Psoas muscle (tissue), 7 donors: ENCODE measurements at regions not wholly inside any gene's neighbourhood (a gene's known extent, or its start where the extent isn't known, plus 50 kb on each side); places are given as distances from the start of the nearest gene placed in this dataset.

Experiments
- ATAC-seq, 4 donors: fragments of 200-7000 bp; cut with Tn5 transposase; one replicate each; pipeline ENCODE4 v1.9.1; 2020; ENCODE audit warnings: moderate library complexity in 3 of 4, mild to moderate bottlenecking in 2 of 4
- DNase-seq, 2 donors: peaks; one replicate each; pipeline ENCODE4 v3.0.0-alpha.2; 2020
- H3K27ac ChIP-seq: fragments of 200-600 bp; one replicate; pipeline ENCODE4 v1.8.0; 2022
- H3K27me3 ChIP-seq, 3 donors: fragments of 200-600 bp in 1 of 3; one replicate each; pipeline versions ENCODE4 v1.6.1 to v1.8.0; 2013 to 2022; ENCODE audit warnings: low read length in 2 of 3, mild to moderate bottlenecking in 2 of 3, moderate library complexity in 1 of 3; ENCODE audit not compliant: insufficient read depth in 3 of 3
- H3K36me3 ChIP-seq, 2 donors: fragments of 200-600 bp in 1 of 2; one replicate each; pipeline versions ENCODE4 v1.6.1 to v1.8.0; 2013 to 2022; ENCODE audit warnings: low read depth in 1 of 2, mild to moderate bottlenecking in 1 of 2, moderate library complexity in 1 of 2; ENCODE audit not compliant: insufficient read depth in 1 of 2
- H3K4me1 ChIP-seq: fragments of 200-600 bp; one replicate; pipeline ENCODE4 v1.8.0; 2022
- H3K4me3 ChIP-seq: fragments of 200-600 bp; one replicate; pipeline ENCODE4 v1.8.0; 2022; ENCODE audit warnings: mild to moderate bottlenecking
- H3K9me3 ChIP-seq: fragments of 200-600 bp; one replicate; pipeline ENCODE4 v1.8.0; 2022
- CTCF ChIP-seq: fragments of 200-600 bp; IDR thresholded peaks from one replicate; pipeline ENCODE4 v1.8.0; 2022; ENCODE audit warnings: antibody characterized with exemption
- WGBS, 3 donors: extraction: QIAGEN DNeasy Blood & Tissue Kit; methylation state at CpG; one replicate each; pipeline versions ENCODE4 v1.1.6 to v1.1.7; 2013; 5-methylcytosine and 5-hydroxymethylcytosine counted together
- intact Hi-C, 2 donors: fragments of 100-400 bp; cut with DNase I; formaldehyde crosslinking; loops; one replicate each; pipeline versions ENCODE4 v1.11.0 to v1.14.2; 2022
- donor health status: healthy with polysubstance abuse.
- donor health status: DM: no; HTN: no; CAD: no; lungs with moderate emphysema.
- donor health status: Bipolar disorder and iron deficiency.
- donor health status: healthy.
- donor health status: DM: yes; HTN: yes; CAD: no.
- donor health status: DM: no; HTN: no; CAD: no.
- donor health status: DM: yes; HTN: yes; CAD: no.

DNA sequence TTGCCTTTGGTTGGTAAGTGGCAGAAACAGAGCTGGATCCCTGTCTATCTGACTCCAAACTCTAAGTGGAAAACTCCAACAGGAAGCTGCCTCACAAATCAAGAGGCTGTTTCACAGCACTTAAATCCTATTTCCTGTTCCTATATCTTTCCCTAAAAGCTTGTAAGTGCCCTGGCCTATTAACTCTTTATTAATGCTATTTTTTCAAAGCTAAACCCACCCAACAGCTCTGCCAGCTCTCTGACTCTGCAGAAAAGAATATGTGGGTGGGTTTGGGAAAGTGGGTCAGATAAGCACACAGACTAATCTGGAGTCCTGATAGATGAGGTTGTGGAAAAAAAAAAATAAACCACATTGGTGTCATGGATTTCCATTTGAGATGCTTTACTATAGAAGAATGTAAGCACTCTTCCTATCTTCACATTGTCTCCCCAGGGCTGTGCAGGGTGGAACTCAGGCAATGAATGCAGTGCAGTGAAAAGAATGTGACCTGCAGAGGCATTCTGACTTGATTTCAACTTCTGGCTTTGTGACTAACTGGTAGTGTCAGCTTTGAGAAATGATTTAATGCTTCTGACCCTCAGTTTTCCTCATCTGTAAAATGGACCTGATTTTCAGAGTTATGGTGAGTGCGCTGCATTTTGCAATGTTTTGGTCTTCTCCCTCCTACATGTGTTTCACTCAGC is 125.6 kb downstream of the AASDHPPT start:
- H3K4me1 ChIP-seq, result no peaks in the 10 kb centered on the region
- no peak for TF ChIP-seq CTCF
- no peaks in the 10 kb centered on the region for H3K9me3 ChIP-seq
- 94 to 100% (median 94%) methylated on average over 1 of the region's 1 CpG for WGBS, 3 donors
- no peak overlapping the region for H3K27ac ChIP-seq
- H3K27me3 ChIP-seq, result no peaks in the 10 kb centered on the region
- ATAC-seq (no peak), DNase-seq (no peak)
- no peak overlapping the region for H3K4me3 ChIP-seq
- intact Hi-C loops, result no loop called here
- no peaks in the 10 kb centered on the region for H3K36me3 ChIP-seq

DNA sequence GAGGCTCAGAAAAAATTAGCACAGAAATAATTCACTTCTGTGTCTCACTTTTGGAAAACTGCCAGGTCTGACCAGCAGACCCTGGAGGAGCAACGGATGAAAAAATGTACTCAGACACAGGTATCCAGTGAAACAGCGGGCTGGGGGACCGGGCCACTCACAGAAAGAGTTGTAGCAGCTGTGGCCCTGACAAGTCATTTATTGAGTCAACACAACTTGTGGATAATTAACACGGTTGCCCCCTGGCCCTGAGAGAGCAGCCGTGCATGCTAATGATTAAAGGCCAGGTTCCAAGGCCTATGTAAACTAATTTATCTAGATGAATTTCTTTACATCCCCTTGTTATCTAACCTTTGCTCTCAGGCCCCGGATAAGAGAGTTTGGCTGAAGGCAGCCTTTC is 131.3 kb downstream of the AASDHPPT start:
- Histone ChIP-seq H3K36me3 (no peaks in the 10 kb centered on the region), H3K4me3 (no peak overlapping the region), H3K4me1 (no peaks in the 10 kb centered on the region), H3K9me3 (no peaks in the 10 kb centered on the region), H3K27me3 (no peaks in the 10 kb centered on the region), H3K27ac (no peak overlapping the region)
- intact Hi-C loops, result no loop called here
- DNase-seq (no peak), ATAC-seq (no peak)
- 44 to 48% (median 44%) methylated on average over 6 of the region's 6 CpGs for WGBS, 3 donors
- TF ChIP-seq CTCF, result no peak

DNA sequence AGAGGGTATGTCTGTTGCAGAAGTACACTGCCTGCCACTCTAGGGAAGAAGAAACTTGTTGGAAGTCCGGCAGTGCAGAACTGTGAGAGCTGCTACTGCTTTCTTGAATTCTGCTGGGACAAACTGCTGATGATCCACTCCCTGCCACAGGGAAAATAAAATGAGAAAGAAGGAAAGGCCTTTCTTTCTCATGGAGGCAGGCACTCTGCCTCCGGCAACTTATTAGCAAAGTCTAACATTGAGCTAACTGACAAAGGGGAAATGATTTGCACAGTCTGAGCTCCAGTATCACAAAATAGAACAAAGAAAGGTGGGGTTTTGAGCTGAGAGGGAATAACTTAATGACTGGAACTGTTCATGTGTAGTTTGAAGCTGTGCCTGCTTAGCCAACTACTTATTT is 134.6 kb downstream of the AASDHPPT start:
- ATAC-seq (no peak), DNase-seq (no peak)
- intact Hi-C loops, result no loop called here
- no peak overlapping the region for H3K27ac ChIP-seq
- WGBS, 3 donors, result 77 to 87% (median 80%) methylated on average over 2 of the region's 2 CpGs
- no peaks in the 10 kb centered on the region for H3K36me3 ChIP-seq
- H3K9me3 ChIP-seq, result no peaks in the 10 kb centered on the region
- no peak overlapping the region for H3K4me3 ChIP-seq
- H3K4me1 ChIP-seq, result no peaks in the 10 kb centered on the region
- no peak for TF ChIP-seq CTCF
- H3K27me3 ChIP-seq, result no peaks in the 10 kb centered on the region

DNA sequence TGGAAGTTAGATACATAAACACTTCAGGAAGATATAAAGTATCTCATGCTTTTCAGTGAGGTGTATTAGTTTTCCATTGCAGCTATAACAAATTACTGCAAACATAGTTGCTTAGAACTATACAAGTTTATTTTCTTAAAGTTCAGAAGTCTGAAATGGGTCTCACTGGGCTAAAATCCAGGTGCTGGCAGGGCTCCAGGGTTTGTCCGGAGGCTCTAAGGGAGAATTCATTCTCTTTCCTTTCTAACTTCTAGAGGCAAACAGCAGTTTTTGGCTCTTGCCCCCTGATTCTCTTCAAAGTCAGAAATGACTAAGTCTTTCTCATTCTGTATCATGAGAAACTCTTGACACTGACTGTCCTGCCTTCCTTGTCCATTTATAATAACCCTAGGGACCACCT is 138.8 kb downstream of the AASDHPPT start:
- Histone ChIP-seq H3K9me3 (no peaks in the 10 kb centered on the region), H3K4me1 (no peaks in the 10 kb centered on the region), H3K27ac (no peak overlapping the region), H3K4me3 (no peak overlapping the region), H3K36me3 (no peaks in the 10 kb centered on the region), H3K27me3 (no peaks in the 10 kb centered on the region)
- ATAC-seq (no peak), DNase-seq (peak in 1 of 2 donors; percentile 10)
- intact Hi-C loops, result no loop called here
- 8 to 18% (median 12%) methylated on average over 1 of the region's 1 CpG for WGBS, 3 donors
- TF ChIP-seq CTCF, result no peak

GRCh38 chr11:106217456-106217855 is 140.0 kb downstream of the AASDHPPT start:
- ATAC-seq, result no peak
- no peak overlapping the region for H3K4me3 ChIP-seq
- H3K27me3 ChIP-seq, result no peaks in the 10 kb centered on the region
- TF ChIP-seq CTCF, result no peak
- no peaks in the 10 kb centered on the region for H3K4me1 ChIP-seq
- DNase-seq, result no peak
- H3K9me3 ChIP-seq, result no peaks in the 10 kb centered on the region
- no peak overlapping the region for H3K27ac ChIP-seq
- no peaks in the 10 kb centered on the region for H3K36me3 ChIP-seq
- intact Hi-C loops, result no loop called here
- WGBS, 3 donors, result 82 to 86% (median 85%) methylated on average over 2 of the region's 2 CpGs
